Motor neuron (in vitro differentiated cells): ENCODE measurements at regions not wholly inside any gene's neighbourhood (a gene's known extent, or its start where the extent isn't known, plus 50 kb on each side); places are given as distances from the start of the nearest gene placed in this dataset.
A peak's percentile ranks its signal among the peaks of the same experiment; 100 is the strongest.

ENCODE experiments used
- ATAC-seq, 8 experiments: fragments of 200-7000 bp; cut with Tn5 transposase; replicated peaks in 6 of 8; 2 replicates each; pipeline ENCODE4 v1.8.0; 2021; ENCODE audit warnings: mild to moderate bottlenecking in 8 of 8, moderate library complexity in 8 of 8
- H3K27ac ChIP-seq, 2 donors: fragments of 250-450 bp; sonication (Bioruptor Pico); 2 replicates each; pipeline ENCODE4 v1.9.0; 2021; ENCODE audit warnings: antibody characterized with exemption in 2 of 2, mild to moderate bottlenecking in 2 of 2, moderate library complexity in 1 of 2
- H3K4me1 ChIP-seq, 2 donors: fragments of 250-450 bp; sonication (Bioruptor Pico); replicated peaks in 1 of 2; 2 replicates each; pipeline ENCODE4 v1.6.1; 2021; ENCODE audit warnings: antibody characterized with exemption in 2 of 2, mild to moderate bottlenecking in 2 of 2, moderate library complexity in 1 of 2
- H3K4me3 ChIP-seq, 5 donors: fragments of 250-450 bp; sonication (Bioruptor Pico); 2 replicates each; pipeline ENCODE4 v1.9.0; 2021; ENCODE audit warnings: antibody characterized with exemption in 5 of 5, mild to moderate bottlenecking in 5 of 5, moderate library complexity in 4 of 5
- WGBS, 10 experiments: fragments of 450-650 bp; shearing (Covaris generic); methylation state at CpG; one replicate each; pipeline ENCODE4 v1.0.0; 2022; 5-methylcytosine and 5-hydroxymethylcytosine counted together
- in situ Hi-C, 9 experiments: fragments of 400-800 bp; cut with MboI; loops; one replicate each; pipeline ENCODE4 v1.15.0; 2021; ENCODE audit warnings: low sequenced_read_pairs in 9 of 9, low pct_unique_long_range_greater_than_20kb in 2 of 9; ENCODE audit not compliant: unreplicated experiment in 9 of 9

DNA sequence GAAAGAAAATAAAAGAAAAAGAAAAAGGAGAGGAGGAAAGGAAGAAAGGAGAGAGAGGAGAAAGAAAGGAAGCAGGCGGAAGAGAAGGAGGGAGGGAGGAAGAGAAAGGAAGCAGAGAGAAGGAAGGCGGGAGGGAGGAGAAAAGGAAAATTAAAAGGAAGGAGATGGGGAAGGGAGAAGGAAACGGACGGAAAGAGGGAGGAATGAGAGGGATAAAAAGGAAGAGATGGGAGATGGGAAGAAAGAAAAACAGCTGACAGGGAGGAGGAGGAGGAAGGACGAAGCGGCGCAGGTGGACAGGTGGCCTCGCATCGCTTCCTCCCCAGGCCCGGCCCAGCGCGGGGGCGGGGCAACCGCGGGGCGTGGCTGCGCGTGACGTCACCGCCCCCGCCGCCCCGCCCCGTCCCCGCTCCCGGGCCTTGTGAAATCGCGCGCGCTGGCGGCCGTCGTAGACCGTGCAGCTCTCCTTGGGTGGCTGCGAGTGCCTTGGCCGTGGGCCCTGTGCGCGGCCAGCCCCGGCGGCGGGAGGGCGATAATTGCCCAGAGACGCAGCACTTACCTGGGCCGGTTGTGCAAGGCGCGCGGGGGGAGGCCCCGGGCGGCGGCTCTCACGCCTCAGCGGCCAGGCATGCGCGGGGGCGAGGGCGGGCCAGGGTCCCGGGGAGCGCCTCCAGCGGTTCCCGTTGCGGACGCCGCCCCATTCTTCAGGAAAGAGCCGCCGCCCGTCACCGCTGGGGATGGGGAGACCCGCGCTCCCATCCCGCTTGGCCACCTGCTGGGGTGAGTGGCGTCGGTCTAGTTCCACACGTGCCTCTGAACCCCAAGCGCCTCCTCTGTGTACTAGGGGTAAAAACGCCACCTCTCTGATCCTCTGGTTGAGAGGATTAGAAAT lies 49.6 kb upstream of the FOXE1 start:
- in situ Hi-C loops: no loop called here
- ATAC-seq: peak; percentile 95 to 98 (median 98)
- H3K27ac ChIP-seq: peak overlapping the region in 1 of 2 donors; percentile 29
- H3K4me1 ChIP-seq: peaks cover 0 to 1% of the 10 kb centered on the region in 2 donors
- WGBS, 10 experiments: 0 to 27% (median 10%) methylated on average over 3 to 23 of the region's 75 CpGs; no CpG with 5 or more reads in 2 of the 10 experiments
- H3K4me3 ChIP-seq: peak overlapping the region; percentile 45 to 51 (median 50)
